ENCODE measurements at regions not wholly inside any gene's neighbourhood (a gene's known extent, or its start where the extent isn't known, plus 50 kb on each side); places are given as distances from the start of the nearest gene placed in this dataset.

GRCh38 chr3:64909757-64910467 lies 222.1 kb upstream of the ADAMTS9 start:
- no peak for TF ChIP-seq CTCF (conservative IDR thresholded peaks at IDR 0.05 in 1 of 2, IDR thresholded peaks at IDR 0.05 in 1 of 2; ENCODE audit: extremely low read depth in 1 of 2, insufficient read depth in 1 of 2, low read depth in 1 of 2, low read length in 2 of 2)
- TF ChIP-seq EZH2 (IDR thresholded peaks at IDR 0.05; ENCODE audit: borderline replicate concordance, low read length): no peak
